Mucosa of descending colon (tissue), 3 donors: ENCODE measurements at regions not wholly inside any gene's neighbourhood (a gene's known extent, or its start where the extent isn't known, plus 50 kb on each side); places are given as distances from the start of the nearest gene placed in this dataset.

ENCODE experiments used
- ATAC-seq: fragments of 200-7000 bp; cut with Tn5 transposase; one replicate; pipeline ENCODE4 v1.9.1; 2020; ENCODE audit warnings: mild to moderate bottlenecking, moderate library complexity
- DNase-seq, 3 donors: peaks; one replicate each; pipeline ENCODE4 v3.0.0-alpha.2; 2020
- H3K36me3 ChIP-seq: fragments of 200-600 bp; one replicate; pipeline ENCODE4 v1.8.0; 2021; ENCODE audit warnings: low read depth, mild to moderate bottlenecking
- H3K4me1 ChIP-seq: fragments of 200-600 bp; one replicate; pipeline ENCODE4 v1.8.0; 2021; ENCODE audit warnings: low read depth, mild to moderate bottlenecking
- H3K4me3 ChIP-seq: fragments of 200-600 bp; one replicate; pipeline ENCODE4 v1.8.0; 2021; ENCODE audit warnings: mild to moderate bottlenecking
- H3K9me3 ChIP-seq: fragments of 200-600 bp; one replicate; pipeline ENCODE4 v1.8.0; 2021; ENCODE audit warnings: mild to moderate bottlenecking
- CTCF ChIP-seq: fragments of 200-600 bp; IDR thresholded peaks from one replicate; pipeline ENCODE4 v1.8.0; 2022; ENCODE audit warnings: antibody characterized with exemption, mild to moderate bottlenecking
- intact Hi-C, 2 donors: fragments of 100-400 bp; cut with DNase I in 1 of 2; cut with micrococcal nuclease in 1 of 2; formaldehyde crosslinking; loops; one replicate each; pipeline versions ENCODE4 v1.11.0 to v1.11.1; 2022; cut with DNase I, micrococcal nuclease
- donor health status: DM: no; HTN: no; CAD: no; lungs with moderate emphysema.
- donor health status: DM: no; HTN: no; CAD: no.
- donor health status: DM: no; HTN: yes; CAD: no.

DNA sequence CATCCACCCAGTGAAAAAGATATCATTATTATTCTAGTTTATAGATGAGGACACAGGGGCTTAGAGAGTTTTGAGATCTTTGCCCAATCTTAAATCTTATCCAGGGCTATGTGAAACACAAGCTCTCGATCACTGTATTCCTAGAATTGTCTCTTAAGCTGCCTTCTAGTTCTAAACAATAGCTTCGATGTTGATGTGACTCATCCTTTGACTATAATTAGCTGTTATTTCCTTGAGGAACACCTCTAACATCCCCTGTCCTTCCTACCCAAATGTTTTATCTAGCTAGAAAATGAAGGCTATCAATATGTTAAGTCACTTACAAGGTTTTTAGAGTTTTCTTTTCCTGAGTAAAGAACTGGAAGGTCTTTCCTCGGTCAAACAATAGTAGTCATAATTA is 83.1 kb upstream of the STAC start:
- DNase-seq (no peak), ATAC-seq (no peak)
- TF ChIP-seq CTCF, result no peak
- intact Hi-C loops, result no loop called here
- H3K4me3 ChIP-seq, result no peak overlapping the region
- no peaks in the 10 kb centered on the region for H3K4me1 ChIP-seq
- H3K36me3 ChIP-seq, result no peaks in the 10 kb centered on the region
- H3K9me3 ChIP-seq, result peaks cover 7% of the 10 kb centered on the region

DNA sequence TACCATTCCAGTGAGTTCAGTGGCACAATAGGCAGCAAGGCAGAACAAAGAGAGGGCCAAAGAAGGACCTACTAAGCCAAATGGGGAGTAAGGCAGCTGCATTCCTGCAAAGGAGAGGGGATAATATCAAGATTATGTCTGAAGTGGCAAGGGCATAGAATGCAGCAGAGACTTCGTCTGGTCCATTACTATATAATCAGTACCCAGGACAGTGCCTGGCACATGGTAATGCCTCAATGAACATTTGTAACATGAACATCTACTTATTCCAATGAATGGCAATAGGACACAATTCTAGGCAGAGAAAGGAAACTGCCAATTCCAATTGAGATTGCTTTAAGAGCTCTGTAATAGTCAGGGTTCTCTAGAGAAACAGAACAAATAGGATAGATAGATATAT is 82.1 kb upstream of the STAC start:
- Histone ChIP-seq H3K9me3 (peaks cover 7% of the 10 kb centered on the region), H3K4me3 (no peak overlapping the region), H3K4me1 (no peaks in the 10 kb centered on the region), H3K36me3 (no peaks in the 10 kb centered on the region)
- no peak for DNase-seq
- no peak for TF ChIP-seq CTCF
- ATAC-seq, result no peak
- intact Hi-C loops, result no loop called here

- no peaks in the 10 kb centered on the region for H3K4me1 ChIP-seq
- intact Hi-C loops, result no loop called here
- ATAC-seq, result no peak
Measured at GRCh38 chr3:36302158-36302509, 78.2 kb upstream of the STAC start.

DNA sequence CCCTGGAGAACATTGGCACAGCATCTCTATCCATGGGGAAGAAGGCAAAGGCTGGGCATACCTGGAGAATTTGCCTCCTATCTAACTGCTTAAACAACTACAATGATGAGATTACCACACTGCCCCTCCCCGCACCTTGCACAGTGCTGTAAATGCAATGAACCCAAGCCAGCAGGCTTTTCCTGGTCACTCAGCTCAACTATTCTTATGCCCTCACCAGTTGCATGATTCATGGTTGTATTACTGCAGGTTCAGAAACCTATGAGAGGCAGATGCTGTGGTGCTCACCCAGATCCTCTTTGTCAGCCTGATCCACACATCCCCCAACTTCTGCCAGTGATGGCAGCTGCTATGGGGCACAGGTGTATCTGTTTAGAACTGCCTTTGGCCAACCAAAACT is 77.7 kb upstream of the STAC start:
- ATAC-seq (no peak), DNase-seq (no peak)
- peaks cover 6% of the 10 kb centered on the region for H3K9me3 ChIP-seq
- no peaks in the 10 kb centered on the region for H3K36me3 ChIP-seq
- H3K4me3 ChIP-seq, result no peak overlapping the region
- TF ChIP-seq CTCF, result no peak
- no peaks in the 10 kb centered on the region for H3K4me1 ChIP-seq
- intact Hi-C loops, result no loop called here

More at GRCh38 chr3:36302158-36302509, 78.2 kb upstream of the STAC start:
- no peak for TF ChIP-seq CTCF
- Histone ChIP-seq H3K36me3 (no peaks in the 10 kb centered on the region), H3K9me3 (peaks cover 6% of the 10 kb centered on the region), H3K4me3 (no peak overlapping the region)
- DNase-seq, result no peak

- intact Hi-C loops, result no loop called here
Measured at GRCh38 chr3:36303286-36303685, 77.0 kb upstream of the STAC start.

More at GRCh38 chr3:36303286-36303685, 77.0 kb upstream of the STAC start:
- H3K9me3 ChIP-seq, result peaks cover 6% of the 10 kb centered on the region
- no peaks in the 10 kb centered on the region for H3K4me1 ChIP-seq
- no peak overlapping the region for H3K4me3 ChIP-seq
- DNase-seq (no peak), ATAC-seq (no peak)
- TF ChIP-seq CTCF, result no peak
- H3K36me3 ChIP-seq, result no peaks in the 10 kb centered on the region
